Prostate gland (tissue), 2 donors: ENCODE measurements at regions not wholly inside any gene's neighbourhood (a gene's known extent, or its start where the extent isn't known, plus 50 kb on each side); places are given as distances from the start of the nearest gene placed in this dataset.
"Not testable (repeated sequence)": the region's sequence is repeated elsewhere in the genome, so short reads cannot be mapped to it uniquely, and the experiment has no call there.

ENCODE experiments used
- DNase-seq: peaks from one replicate; pipeline ENCODE4 v3.0.0-alpha.2; 2019; ENCODE audit warnings: low spot score
- H3K27ac ChIP-seq, 2 donors: fragments of 200-600 bp; sonication (generic); 2 replicates each; pipeline ENCODE4 v1.5.1; 2017 to 2019
- H3K27me3 ChIP-seq: fragments of 200-600 bp; sonication (generic); replicated peaks from 2 replicates; pipeline ENCODE4 v1.5.1; 2019; ENCODE audit not compliant: insufficient read depth
- H3K36me3 ChIP-seq, 2 donors: fragments of 200-600 bp; sonication (generic); 1 replicate in 1 of 2; 2 replicates in 1 of 2; pipeline versions ENCODE4 v1.5.1 to v1.8.1; 2017 to 2019
- H3K4me1 ChIP-seq: fragments of 200-600 bp; sonication (generic); replicated peaks from 2 replicates; pipeline ENCODE4 v1.5.1; 2019
- H3K4me3 ChIP-seq, 2 donors: fragments of 200-600 bp; sonication (generic); 2 replicates each; pipeline ENCODE4 v1.5.1; 2017 to 2019
- H3K9me3 ChIP-seq: fragments of 200-600 bp; sonication (generic); 2 replicates; pipeline ENCODE4 v1.5.1; 2017
- CTCF ChIP-seq, 4 experiments: fragments of 200-600 bp in 2 of 4; fragments of 450-650 bp in 2 of 4; sonication (generic) in 2 of 4; IDR thresholded peaks; 1 replicate in 3 of 4; 2 replicates in 1 of 4; pipeline ENCODE4 v1.5.1; 2016 to 2019; ENCODE audit warnings: antibody characterized with exemption in 4 of 4, mild to moderate bottlenecking in 2 of 4, moderate library complexity in 2 of 4
- POLR2A ChIP-seq: fragments of 450-650 bp; IDR thresholded peaks from one replicate; pipeline ENCODE4 v1.6.1; 2016; ENCODE audit warnings: antibody characterized with exemption, mild to moderate bottlenecking
- POLR2AphosphoS5 ChIP-seq: sonication (generic); formaldehyde crosslinking; IDR thresholded peaks from one replicate; pipeline ENCODE4 v1.6.1; 2017; ENCODE audit warnings: antibody characterized with exemption
- WGBS: methylation state at CpG from one replicate; pipeline ENCODE4 v1.1.5; 2018; 5-methylcytosine and 5-hydroxymethylcytosine counted together
- intact Hi-C: fragments of 100-400 bp; cut with DNase I; formaldehyde crosslinking; loops from one replicate; pipeline ENCODE4 v1.14.2; 2022

GRCh38 chr6:82507112-82507511, 143.5 kb downstream of the TPBG start:
- 62% methylated on average over 1 of the region's 1 CpG for WGBS
- no peak for DNase-seq
- intact Hi-C loops, result no loop called here
- Histone ChIP-seq H3K27ac (no peak overlapping the region), H3K9me3 (no peaks in the 10 kb centered on the region), H3K36me3 (no peaks in the 10 kb centered on the region), H3K4me1 (no peaks in the 10 kb centered on the region), H3K4me3 (no peak overlapping the region), H3K27me3 (no peaks in the 10 kb centered on the region)
- TF ChIP-seq POLR2AphosphoS5 (no peak), POLR2A (no peak), CTCF (IDR thresholded peaks at IDR 0.05) (no peak)

- Histone ChIP-seq H3K27me3 (no peaks in the 10 kb centered on the region), H3K36me3 (no peaks in the 10 kb centered on the region), H3K27ac (no peak overlapping the region), H3K4me3 (no peak overlapping the region), H3K9me3 (no peaks in the 10 kb centered on the region), H3K4me1 (no peaks in the 10 kb centered on the region)
- intact Hi-C loops, result no loop called here
- 83% methylated on average over 2 of the region's 2 CpGs for WGBS
- no peak for TF ChIP-seq POLR2A
- DNase-seq, result no peak
Observed at GRCh38 chr6:82511546-82511945, 147.9 kb downstream of the TPBG start.

- H3K9me3 ChIP-seq, H3K36me3 ChIP-seq, H3K27me3 ChIP-seq, H3K27ac ChIP-seq, DNase-seq, H3K4me1 ChIP-seq, intact Hi-C loops, H3K4me3 ChIP-seq: not testable (repeated sequence)
- 94% methylated on average over 4 of the region's 4 CpGs for WGBS
Observed at GRCh38 chr6:82517896-82518295, 154.3 kb downstream of the TPBG start.

- Histone ChIP-seq H3K4me3 (no peak overlapping the region), H3K4me1 (no peaks in the 10 kb centered on the region), H3K27me3 (no peaks in the 10 kb centered on the region), H3K27ac (no peak overlapping the region), H3K36me3 (no peaks in the 10 kb centered on the region), H3K9me3 (no peaks in the 10 kb centered on the region)
- no peak for DNase-seq
- 88% methylated on average over 1 of the region's 1 CpG for WGBS
- intact Hi-C loops, result no loop called here
- no peak for TF ChIP-seq POLR2A
- no peak for TF ChIP-seq POLR2AphosphoS5
Observed at GRCh38 chr6:82521369-82521768, 157.8 kb downstream of the TPBG start.

- Histone ChIP-seq H3K4me3 (no peak overlapping the region), H3K27me3 (no peaks in the 10 kb centered on the region), H3K9me3 (no peaks in the 10 kb centered on the region), H3K36me3 (no peaks in the 10 kb centered on the region), H3K27ac (no peak overlapping the region), H3K4me1 (no peaks in the 10 kb centered on the region)
- no peak for TF ChIP-seq POLR2AphosphoS5
- no peak for TF ChIP-seq POLR2A
- TF ChIP-seq CTCF (IDR thresholded peaks at IDR 0.05), result no peak
- 81% methylated on average over 2 of the region's 2 CpGs for WGBS
- DNase-seq, result no peak
- intact Hi-C loops, result no loop called here
Observed at GRCh38 chr6:82521861-82522260, 158.2 kb downstream of the TPBG start.

- H3K27ac ChIP-seq, result no peak overlapping the region
- no peak overlapping the region for H3K4me3 ChIP-seq
- no peaks in the 10 kb centered on the region for H3K9me3 ChIP-seq
- no peaks in the 10 kb centered on the region for H3K4me1 ChIP-seq
- intact Hi-C loops, result no loop called here
- WGBS, result 76% methylated on average over 8 of the region's 8 CpGs
- DNase-seq, result no peak
- no peaks in the 10 kb centered on the region for H3K27me3 ChIP-seq
- H3K36me3 ChIP-seq, result no peaks in the 10 kb centered on the region
- TF ChIP-seq POLR2A (no peak), CTCF (IDR thresholded peaks at IDR 0.05) (no peak), POLR2AphosphoS5 (no peak)
Observed at GRCh38 chr6:82524031-82524430, 160.4 kb downstream of the TPBG start.
